Kidney (tissue), 13 donors: ENCODE measurements at regions not wholly inside any gene's neighbourhood (a gene's known extent, or its start where the extent isn't known, plus 50 kb on each side); places are given as distances from the start of the nearest gene placed in this dataset.

ENCODE experiments used
- DNase-seq, 5 donors: peaks; one replicate each; pipeline ENCODE4 v3.0.0-alpha.2; 2013 to 2020
- FAIRE-seq: peaks from 2 replicates; lab custom pipeline; 2012; peaks lifted over from hg19 to GRCh38; lab: Jason Lieb, UNC
- H3K27ac ChIP-seq, 2 donors: one replicate each; pipeline ENCODE4 v1.7.0; 2013; ENCODE audit warnings: low read depth in 2 of 2, low read length in 2 of 2, inconsistent platforms in 1 of 2
- H3K27me3 ChIP-seq: one replicate; pipeline ENCODE4 v1.7.1; 2013; ENCODE audit warnings: low read length, inconsistent platforms; ENCODE audit not compliant: control insufficient read depth, insufficient read depth
- H3K36me3 ChIP-seq, 3 donors: one replicate each; pipeline versions ENCODE4 v1.7.0 to v1.7.1; 2013; ENCODE audit warnings: low read length in 3 of 3, control low read depth in 1 of 3, inconsistent platforms in 1 of 3; ENCODE audit not compliant: insufficient read depth in 3 of 3, control insufficient read depth in 2 of 3
- H3K4me1 ChIP-seq, 3 donors: one replicate each; pipeline versions ENCODE4 v1.7.0 to v1.7.1; 2013; ENCODE audit warnings: low read length in 3 of 3, inconsistent platforms in 1 of 3, low read depth in 1 of 3; ENCODE audit not compliant: control insufficient read depth in 2 of 3, insufficient read depth in 2 of 3
- H3K4me3 ChIP-seq, 3 donors: one replicate each; pipeline versions ENCODE4 v1.7.0 to v1.8.1; 2013; ENCODE audit warnings: low read length in 3 of 3, control low read depth in 1 of 3, inconsistent platforms in 1 of 3
- H3K9ac ChIP-seq, 3 donors: one replicate each; pipeline versions ENCODE4 v1.7.0 to v1.7.1; 2013; ENCODE audit warnings: low read length in 3 of 3, control low read depth in 1 of 3, inconsistent platforms in 1 of 3
- H3K9me3 ChIP-seq, 3 donors: one replicate each; pipeline versions ENCODE4 v1.7.0 to v1.7.1; 2013; ENCODE audit warnings: low read length in 3 of 3, control low read depth in 1 of 3, inconsistent platforms in 1 of 3; ENCODE audit not compliant: control insufficient read depth in 2 of 3, insufficient read depth in 1 of 3
- intact Hi-C: fragments of 100-400 bp; cut with DNase I; formaldehyde crosslinking; loops from one replicate; pipeline ENCODE4 v1.11.1; 2022
- TF ChIP-seq, protein P1 (sequence below): IDR thresholded peaks from 3 replicates; pipeline ENCODE4 v1.5.1; 2012; ENCODE audit warnings: mild to moderate bottlenecking, moderate library complexity, borderline replicate concordance; ENCODE audit not compliant: insufficient read depth; ENCODE audit errors: extremely low read depth
- donor health status: control.
- donor health status: control.
- donor health status: control.
- donor health status: control.
- donor health status: control.
- donor health status: DM: yes; HTN: yes; CAD: no.
- donor health status: Normal renal cell carcinoma (clear cell type).

DNA sequence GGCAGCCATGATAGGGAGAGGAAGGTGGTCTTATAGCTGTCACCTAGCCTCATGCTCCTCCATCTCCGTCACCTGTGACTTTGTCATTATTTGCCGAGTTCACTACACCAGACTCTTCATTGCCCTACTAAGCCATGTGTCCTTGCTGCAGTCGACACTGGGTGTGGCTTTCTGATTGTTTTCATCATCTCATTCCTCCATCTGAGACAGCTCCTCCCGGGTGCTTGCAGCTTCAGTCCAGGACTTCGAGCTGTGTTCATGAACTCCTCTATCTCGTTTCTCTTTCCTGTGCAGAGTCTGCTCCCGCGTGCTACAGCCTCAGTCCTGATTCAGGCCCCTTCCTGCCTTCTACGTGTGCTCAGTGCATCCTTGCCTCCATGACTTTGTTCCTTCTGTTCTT, 295.1 kb upstream of the TNP1 start:
- H3K4me1 ChIP-seq, result no peaks in the 10 kb centered on the region
- intact Hi-C loops, result no loop called here
- H3K27ac ChIP-seq, result no peak overlapping the region
- FAIRE-seq (no peak), DNase-seq (no peak)
- H3K36me3 ChIP-seq, result no peaks in the 10 kb centered on the region
- H3K27me3 ChIP-seq, result no peaks in the 10 kb centered on the region
- no peaks in the 10 kb centered on the region for H3K9me3 ChIP-seq
- TF ChIP-seq, protein P1, sequence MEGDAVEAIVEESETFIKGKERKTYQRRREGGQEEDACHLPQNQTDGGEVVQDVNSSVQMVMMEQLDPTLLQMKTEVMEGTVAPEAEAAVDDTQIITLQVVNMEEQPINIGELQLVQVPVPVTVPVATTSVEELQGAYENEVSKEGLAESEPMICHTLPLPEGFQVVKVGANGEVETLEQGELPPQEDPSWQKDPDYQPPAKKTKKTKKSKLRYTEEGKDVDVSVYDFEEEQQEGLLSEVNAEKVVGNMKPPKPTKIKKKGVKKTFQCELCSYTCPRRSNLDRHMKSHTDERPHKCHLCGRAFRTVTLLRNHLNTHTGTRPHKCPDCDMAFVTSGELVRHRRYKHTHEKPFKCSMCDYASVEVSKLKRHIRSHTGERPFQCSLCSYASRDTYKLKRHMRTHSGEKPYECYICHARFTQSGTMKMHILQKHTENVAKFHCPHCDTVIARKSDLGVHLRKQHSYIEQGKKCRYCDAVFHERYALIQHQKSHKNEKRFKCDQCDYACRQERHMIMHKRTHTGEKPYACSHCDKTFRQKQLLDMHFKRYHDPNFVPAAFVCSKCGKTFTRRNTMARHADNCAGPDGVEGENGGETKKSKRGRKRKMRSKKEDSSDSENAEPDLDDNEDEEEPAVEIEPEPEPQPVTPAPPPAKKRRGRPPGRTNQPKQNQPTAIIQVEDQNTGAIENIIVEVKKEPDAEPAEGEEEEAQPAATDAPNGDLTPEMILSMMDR, result no peak
- no peak overlapping the region for H3K4me3 ChIP-seq
- no peak overlapping the region for H3K9ac ChIP-seq

DNA sequence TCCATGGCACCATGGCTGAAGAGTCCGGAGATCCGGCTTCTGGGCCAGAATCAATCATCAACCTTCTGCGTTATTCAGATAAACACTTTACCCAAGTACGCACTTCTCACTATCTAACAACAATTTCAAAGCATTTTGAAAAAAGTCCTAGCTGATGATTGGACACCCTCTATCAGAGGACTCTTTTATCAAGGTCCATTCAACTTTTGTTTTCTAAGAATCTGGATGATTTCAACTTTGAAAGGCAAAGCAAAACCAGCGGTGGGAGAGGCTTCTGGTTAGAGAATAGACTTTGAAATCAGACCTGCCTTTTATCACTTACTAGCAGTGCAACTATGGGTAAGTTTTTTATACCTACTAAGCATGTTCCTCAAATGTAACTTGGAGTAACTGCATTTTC, 293.6 kb upstream of the TNP1 start:
- FAIRE-seq, result no peak
- Histone ChIP-seq H3K27ac (no peak overlapping the region), H3K4me3 (no peak overlapping the region), H3K9ac (no peak overlapping the region), H3K36me3 (no peaks in the 10 kb centered on the region), H3K4me1 (no peaks in the 10 kb centered on the region), H3K27me3 (no peaks in the 10 kb centered on the region), H3K9me3 (no peaks in the 10 kb centered on the region)
- intact Hi-C loops, result no loop called here
- DNase-seq, result no peak
- TF ChIP-seq, protein P1, result no peak

DNA sequence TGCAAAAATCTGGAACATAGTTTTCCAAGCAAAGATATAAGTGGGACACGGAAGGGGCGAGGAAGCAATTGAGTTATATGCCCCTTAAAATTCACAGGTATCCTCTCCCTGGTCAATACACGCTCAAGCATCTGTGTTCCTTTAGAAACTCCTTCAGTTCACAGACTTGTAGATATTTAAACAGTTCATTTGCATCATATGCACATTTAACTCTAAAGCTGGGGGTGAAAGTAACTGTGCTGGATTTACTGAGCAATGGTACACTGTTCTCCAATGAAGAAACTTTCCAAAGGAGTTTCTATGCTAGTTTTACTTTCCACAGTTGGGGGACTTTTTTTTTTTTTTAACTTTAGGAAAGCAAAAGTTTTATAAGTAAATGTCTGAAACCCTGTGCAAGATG, 293.0 kb upstream of the TNP1 start:
- no peaks in the 10 kb centered on the region for H3K27me3 ChIP-seq
- H3K36me3 ChIP-seq, result no peaks in the 10 kb centered on the region
- TF ChIP-seq, protein P1, result no peak
- DNase-seq (no peak), FAIRE-seq (no peak)
- H3K27ac ChIP-seq, result no peak overlapping the region
- H3K4me3 ChIP-seq, result no peak overlapping the region
- H3K9me3 ChIP-seq, result no peaks in the 10 kb centered on the region
- H3K4me1 ChIP-seq, result no peaks in the 10 kb centered on the region
- intact Hi-C loops, result no loop called here
- H3K9ac ChIP-seq, result no peak overlapping the region

DNA sequence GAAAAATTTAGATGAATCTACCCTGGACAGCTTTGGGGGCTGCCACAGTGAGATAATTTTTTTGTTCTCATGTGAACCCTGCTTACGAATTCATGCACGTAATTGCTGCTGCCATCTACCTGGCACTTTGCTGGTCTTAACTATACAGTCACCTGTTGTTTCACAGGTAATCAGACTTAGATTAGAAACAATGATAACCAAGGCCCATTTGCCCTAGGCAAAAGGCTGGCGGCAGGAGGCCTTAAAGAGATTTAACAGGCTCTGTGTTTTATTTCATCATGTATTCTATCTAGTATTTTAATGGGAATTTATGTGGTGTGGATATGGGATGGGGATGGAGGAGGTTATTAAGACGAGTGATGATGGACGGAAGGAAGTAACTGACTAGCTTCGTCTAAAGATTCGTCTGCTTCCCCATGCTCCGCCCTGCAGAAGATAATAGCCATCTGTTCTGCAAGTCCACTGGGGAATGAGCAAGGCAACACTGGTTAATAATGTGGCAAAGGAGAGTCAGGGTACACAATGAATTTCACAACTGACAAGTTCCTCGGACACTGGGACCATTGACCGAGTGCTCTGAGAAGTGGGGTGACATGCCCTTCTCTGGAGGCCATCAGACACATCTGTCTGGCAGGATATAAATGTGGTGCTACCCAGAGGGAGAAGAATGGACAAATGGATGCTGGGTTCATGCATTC, 291.8 kb upstream of the TNP1 start:
- Histone ChIP-seq H3K4me3 (no peak overlapping the region), H3K27me3 (no peaks in the 10 kb centered on the region), H3K36me3 (no peaks in the 10 kb centered on the region), H3K27ac (no peak overlapping the region), H3K4me1 (no peaks in the 10 kb centered on the region), H3K9ac (no peak overlapping the region), H3K9me3 (no peaks in the 10 kb centered on the region)
- intact Hi-C loops, result no loop called here
- no peak for FAIRE-seq
- TF ChIP-seq, protein P1, result no peak
- no peak for DNase-seq
